Activated CD4-positive, alpha-beta T cell treated with anti-CD3 and anti-CD28 coated beads for 36 hours (primary cell): ENCODE measurements at regions not wholly inside any gene's neighbourhood (a gene's known extent, or its start where the extent isn't known, plus 50 kb on each side); places are given as distances from the start of the nearest gene placed in this dataset.

Experiments
- ATAC-seq: fragments of 200-7000 bp; cut with Tn5 transposase; one replicate; pipeline ENCODE4 v1.10.0; 2021; ENCODE audit warnings: mild to moderate bottlenecking, moderate library complexity
- CTCF ChIA-PET: fragments of 350-600 bp; sonication (Branson Sonifier 250); formaldehyde crosslinking; loops from one replicate; lab custom pipeline; 2021; ENCODE audit warnings: antibody characterized with exemption; lab: Charles Lee
- POLR2A ChIA-PET: fragments of 350-600 bp; sonication (Branson Sonifier 250); formaldehyde crosslinking; loops from one replicate; lab custom pipeline; 2021; ENCODE audit warnings: antibody characterized with exemption, inconsistent platforms; lab: Charles Lee
- DNase-seq: peaks from one replicate; pipeline ENCODE4 v3.0.0-alpha.2; 2020
- H3K27ac Mint-ChIP-seq: one replicate; pipeline ENCODE4 v1.8.0; 2021; ENCODE audit warnings: mixed read lengths
- H3K27me3 Mint-ChIP-seq: one replicate; pipeline ENCODE4 v1.8.0; 2021; ENCODE audit warnings: mixed read lengths
- H3K36me3 Mint-ChIP-seq: one replicate; pipeline ENCODE4 v1.8.0; 2021; ENCODE audit warnings: low read depth, mixed read lengths
- H3K4me1 Mint-ChIP-seq: one replicate; pipeline ENCODE4 v1.8.0; 2021; ENCODE audit warnings: mixed read lengths
- H3K4me3 Mint-ChIP-seq: one replicate; pipeline ENCODE4 v1.8.0; 2021; ENCODE audit warnings: mild to moderate bottlenecking, moderate library complexity, mixed read lengths
- H3K9me3 Mint-ChIP-seq: one replicate; pipeline ENCODE4 v1.8.0; 2021; ENCODE audit warnings: low read depth, mixed read lengths
- intact Hi-C, 2 experiments: fragments of 100-400 bp; cut with DNase I in 1 of 2; cut with micrococcal nuclease in 1 of 2; formaldehyde crosslinking; loops; one replicate each; pipeline versions ENCODE4 v1.14.2 to v1.15.1; 2022 to 2024; cut with DNase I, micrococcal nuclease

- H3K9me3 Mint-ChIP-seq: peaks cover 10% of the 10 kb centered on the region
Observed at GRCh38 chr4:59938166-59938565, 1262.0 kb upstream of the ADGRL3 start.

GRCh38 chr4:59945277-59945676 lies 1254.8 kb upstream of the ADGRL3 start:
- intact Hi-C loops: no loop called here
- Mint-ChIP-seq H3K9me3 (peaks cover 18% of the 10 kb centered on the region), H3K4me3 (no peak overlapping the region), H3K36me3 (no peaks in the 10 kb centered on the region), H3K4me1 (no peaks in the 10 kb centered on the region), H3K27ac (no peak overlapping the region), H3K27me3 (no peaks in the 10 kb centered on the region)
- ATAC-seq (no peak), DNase-seq (no peak)
- ChIA-PET POLR2A (interaction anchor here (0.6 kb wide), 1 partner anchor 74 kb away, joined by 4 read pairs; no protein-coding TSS in a partner anchor), CTCF (no interaction called here)

More at GRCh38 chr4:59938166-59938565, 1262.0 kb upstream of the ADGRL3 start:
- ATAC-seq (no peak), DNase-seq (no peak)
- no peak overlapping the region for H3K27ac Mint-ChIP-seq
- H3K36me3 Mint-ChIP-seq: no peaks in the 10 kb centered on the region
- H3K4me3 Mint-ChIP-seq: no peak overlapping the region
- intact Hi-C loops: no loop called here
- no peaks in the 10 kb centered on the region for H3K4me1 Mint-ChIP-seq
- ChIA-PET CTCF (no interaction called here), POLR2A (no interaction called here)
- no peaks in the 10 kb centered on the region for H3K27me3 Mint-ChIP-seq

- Mint-ChIP-seq H3K27ac (no peak overlapping the region), H3K4me3 (no peak overlapping the region), H3K27me3 (no peaks in the 10 kb centered on the region), H3K4me1 (no peaks in the 10 kb centered on the region), H3K36me3 (no peaks in the 10 kb centered on the region), H3K9me3 (peaks cover 18% of the 10 kb centered on the region)
- CTCF ChIA-PET: no interaction called here
- intact Hi-C loops: no loop called here
- DNase-seq: no peak
- no peak for ATAC-seq
- POLR2A ChIA-PET: interaction anchor here (0.6 kb wide), 1 partner anchor 74 kb away, joined by 4 read pairs; no protein-coding TSS in a partner anchor
Observed at GRCh38 chr4:59945716-59946115, 1254.4 kb upstream of the ADGRL3 start.

GRCh38 chr4:59956366-59956765 lies 1243.8 kb upstream of the ADGRL3 start:
- DNase-seq (no peak), ATAC-seq (no peak)
- POLR2A ChIA-PET: no interaction called here
- Mint-ChIP-seq H3K27ac (no peak overlapping the region), H3K9me3 (peaks cover 2% of the 10 kb centered on the region), H3K36me3 (no peaks in the 10 kb centered on the region), H3K4me1 (no peaks in the 10 kb centered on the region), H3K27me3 (no peaks in the 10 kb centered on the region), H3K4me3 (no peak overlapping the region)
- CTCF ChIA-PET: no interaction called here
- intact Hi-C loops: no loop called here

- DNase-seq: no peak
- no peaks in the 10 kb centered on the region for H3K36me3 Mint-ChIP-seq
- H3K27me3 Mint-ChIP-seq: no peaks in the 10 kb centered on the region
- CTCF ChIA-PET: no interaction called here
- H3K4me1 Mint-ChIP-seq: no peaks in the 10 kb centered on the region
- intact Hi-C loops: no loop called here
- ATAC-seq: no peak
- no peak overlapping the region for H3K4me3 Mint-ChIP-seq
- H3K9me3 Mint-ChIP-seq: peaks cover 5% of the 10 kb centered on the region
- no peak overlapping the region for H3K27ac Mint-ChIP-seq
- POLR2A ChIA-PET: no interaction called here
Observed at GRCh38 chr4:59960143-59960542, 1240.0 kb upstream of the ADGRL3 start.

- no peaks in the 10 kb centered on the region for H3K27me3 Mint-ChIP-seq
- no peaks in the 10 kb centered on the region for H3K4me1 Mint-ChIP-seq
- CTCF ChIA-PET: no interaction called here
- no peak overlapping the region for H3K27ac Mint-ChIP-seq
- POLR2A ChIA-PET: no interaction called here
- DNase-seq (no peak), ATAC-seq (no peak)
- intact Hi-C loops: no loop called here
- no peak overlapping the region for H3K4me3 Mint-ChIP-seq
- peaks cover 6% of the 10 kb centered on the region for H3K9me3 Mint-ChIP-seq
- H3K36me3 Mint-ChIP-seq: no peaks in the 10 kb centered on the region
Observed at GRCh38 chr4:59966758-59967157, 1233.4 kb upstream of the ADGRL3 start.

- CTCF ChIA-PET: no interaction called here
- Mint-ChIP-seq H3K36me3 (no peaks in the 10 kb centered on the region), H3K4me1 (no peaks in the 10 kb centered on the region), H3K4me3 (no peak overlapping the region), H3K9me3 (peaks cover 2% of the 10 kb centered on the region), H3K27me3 (no peaks in the 10 kb centered on the region), H3K27ac (no peak overlapping the region)
- ATAC-seq (no peak), DNase-seq (no peak)
- intact Hi-C loops: no loop called here
- POLR2A ChIA-PET: no interaction called here
Observed at GRCh38 chr4:59968796-59969195, 1231.3 kb upstream of the ADGRL3 start.

- intact Hi-C loops: loop anchor here in 1 of 2 experiments (1.0 kb wide), 1 partner anchor 18 kb away; no protein-coding TSS in a partner anchor
- no peak overlapping the region for H3K4me3 Mint-ChIP-seq
- ATAC-seq (no peak), DNase-seq (no peak)
- peaks cover 2% of the 10 kb centered on the region for H3K9me3 Mint-ChIP-seq
- no peaks in the 10 kb centered on the region for H3K27me3 Mint-ChIP-seq
- ChIA-PET CTCF (no interaction called here), POLR2A (no interaction called here)
- H3K4me1 Mint-ChIP-seq: no peaks in the 10 kb centered on the region
- H3K27ac Mint-ChIP-seq: no peak overlapping the region
- H3K36me3 Mint-ChIP-seq: no peaks in the 10 kb centered on the region
Observed at GRCh38 chr4:59969909-59970308, 1230.2 kb upstream of the ADGRL3 start.

- no peak overlapping the region for H3K27ac Mint-ChIP-seq
- no peak overlapping the region for H3K4me3 Mint-ChIP-seq
- POLR2A ChIA-PET: no interaction called here
- CTCF ChIA-PET: no interaction called here
- peaks cover 2% of the 10 kb centered on the region for H3K9me3 Mint-ChIP-seq
- ATAC-seq (no peak), DNase-seq (no peak)
- no peaks in the 10 kb centered on the region for H3K36me3 Mint-ChIP-seq
- no peaks in the 10 kb centered on the region for H3K4me1 Mint-ChIP-seq
- intact Hi-C loops: no loop called here
- no peaks in the 10 kb centered on the region for H3K27me3 Mint-ChIP-seq
Observed at GRCh38 chr4:59971952-59972351, 1228.2 kb upstream of the ADGRL3 start.

- ATAC-seq (no peak), DNase-seq (no peak)
- no peak overlapping the region for H3K4me3 Mint-ChIP-seq
- H3K4me1 Mint-ChIP-seq: no peaks in the 10 kb centered on the region
- no peaks in the 10 kb centered on the region for H3K27me3 Mint-ChIP-seq
- ChIA-PET CTCF (no interaction called here), POLR2A (no interaction called here)
- intact Hi-C loops: no loop called here
- H3K9me3 Mint-ChIP-seq: peaks cover 2% of the 10 kb centered on the region
- H3K27ac Mint-ChIP-seq: no peak overlapping the region
- no peaks in the 10 kb centered on the region for H3K36me3 Mint-ChIP-seq
Observed at GRCh38 chr4:59973492-59973891, 1226.6 kb upstream of the ADGRL3 start.

- ChIA-PET CTCF (no interaction called here), POLR2A (no interaction called here)
- intact Hi-C loops: no loop called here
- no peaks in the 10 kb centered on the region for H3K4me1 Mint-ChIP-seq
- ATAC-seq (no peak), DNase-seq (no peak)
- no peak overlapping the region for H3K4me3 Mint-ChIP-seq
- no peak overlapping the region for H3K27ac Mint-ChIP-seq
- no peaks in the 10 kb centered on the region for H3K27me3 Mint-ChIP-seq
- no peaks in the 10 kb centered on the region for H3K36me3 Mint-ChIP-seq
- peaks cover 9% of the 10 kb centered on the region for H3K9me3 Mint-ChIP-seq
Observed at GRCh38 chr4:59979061-59979460, 1221.1 kb upstream of the ADGRL3 start.

GRCh38 chr4:59983852-59984251 lies 1216.3 kb upstream of the ADGRL3 start:
- peaks cover 9% of the 10 kb centered on the region for H3K9me3 Mint-ChIP-seq
- no peak overlapping the region for H3K4me3 Mint-ChIP-seq
- intact Hi-C loops: no loop called here

GRCh38 chr4:59987289-59987688 lies 1212.8 kb upstream of the ADGRL3 start:
- POLR2A ChIA-PET: no interaction called here
- Mint-ChIP-seq H3K4me1 (no peaks in the 10 kb centered on the region), H3K9me3 (peaks cover 2% of the 10 kb centered on the region), H3K4me3 (no peak overlapping the region), H3K27ac (no peak overlapping the region), H3K27me3 (no peaks in the 10 kb centered on the region), H3K36me3 (no peaks in the 10 kb centered on the region)
- DNase-seq: no peak
- ATAC-seq: no peak
- intact Hi-C loops: no loop called here
- CTCF ChIA-PET: no interaction called here

More at GRCh38 chr4:59983852-59984251, 1216.3 kb upstream of the ADGRL3 start:
- no peaks in the 10 kb centered on the region for H3K36me3 Mint-ChIP-seq
- ATAC-seq: no peak
- no peak overlapping the region for H3K27ac Mint-ChIP-seq
- no peaks in the 10 kb centered on the region for H3K4me1 Mint-ChIP-seq
- DNase-seq: no peak
- ChIA-PET POLR2A (no interaction called here), CTCF (no interaction called here)
- H3K27me3 Mint-ChIP-seq: no peaks in the 10 kb centered on the region
